Stimulated activated memory B cell treated with anti-CD40 and anti-IgM and Interleukin-4, amounts not matched to agents 10 μg/mL and 1 μg/mL and 100 μg/mL, for 72 hours (primary cell): ENCODE measurements at regions not wholly inside any gene's neighbourhood (a gene's known extent, or its start where the extent isn't known, plus 50 kb on each side); places are given as distances from the start of the nearest gene placed in this dataset.

Experiments
- ATAC-seq: fragments of 150-1000 bp; cut with Tn5 transposase; 2 replicates; pipeline ENCODE4 v1.10.0; 2021
- H3K27ac Mint-ChIP-seq: one replicate; pipeline ENCODE4 v1.8.0; 2022; ENCODE audit warnings: mild to moderate bottlenecking, mixed read lengths
- H3K27me3 Mint-ChIP-seq: one replicate; pipeline ENCODE4 v1.8.0; 2022; ENCODE audit warnings: mixed read lengths
- H3K36me3 Mint-ChIP-seq: one replicate; pipeline ENCODE4 v1.8.0; 2022; ENCODE audit warnings: mixed read lengths
- H3K4me1 Mint-ChIP-seq: one replicate; pipeline ENCODE4 v1.8.0; 2022; ENCODE audit warnings: mixed read lengths
- H3K4me3 Mint-ChIP-seq: one replicate; pipeline ENCODE4 v1.8.0; 2022; ENCODE audit warnings: mild to moderate bottlenecking, moderate library complexity, mixed read lengths
- H3K9me3 Mint-ChIP-seq: one replicate; pipeline ENCODE4 v1.8.0; 2022; ENCODE audit warnings: mixed read lengths

GRCh38 chr2:103959174-103960128, 894.5 kb upstream of the POU3F3 start:
- H3K27me3 Mint-ChIP-seq: no peaks in the 10 kb centered on the region
- H3K27ac Mint-ChIP-seq: no peak overlapping the region
- no peaks in the 10 kb centered on the region for H3K4me1 Mint-ChIP-seq
- H3K9me3 Mint-ChIP-seq: no peaks in the 10 kb centered on the region
- H3K4me3 Mint-ChIP-seq: no peak overlapping the region
- no peaks in the 10 kb centered on the region for H3K36me3 Mint-ChIP-seq
- ATAC-seq: no peak

GRCh38 chr2:103960129-103960513, 893.8 kb upstream of the POU3F3 start:
- Mint-ChIP-seq H3K9me3 (no peaks in the 10 kb centered on the region), H3K4me3 (no peak overlapping the region), H3K27me3 (no peaks in the 10 kb centered on the region), H3K4me1 (no peaks in the 10 kb centered on the region), H3K27ac (no peak overlapping the region), H3K36me3 (no peaks in the 10 kb centered on the region)
- no peak for ATAC-seq

- H3K27ac Mint-ChIP-seq: no peak overlapping the region
- no peaks in the 10 kb centered on the region for H3K4me1 Mint-ChIP-seq
- H3K27me3 Mint-ChIP-seq: no peaks in the 10 kb centered on the region
- H3K9me3 Mint-ChIP-seq: peaks cover 4% of the 10 kb centered on the region
- ATAC-seq: no peak
- H3K36me3 Mint-ChIP-seq: no peaks in the 10 kb centered on the region
- no peak overlapping the region for H3K4me3 Mint-ChIP-seq
Observed at GRCh38 chr2:103960951-103961350, 893.0 kb upstream of the POU3F3 start.

GRCh38 chr2:103961862-103962261, 892.1 kb upstream of the POU3F3 start:
- Mint-ChIP-seq H3K27ac (no peak overlapping the region), H3K36me3 (no peaks in the 10 kb centered on the region), H3K4me3 (no peak overlapping the region), H3K27me3 (no peaks in the 10 kb centered on the region), H3K4me1 (no peaks in the 10 kb centered on the region), H3K9me3 (peaks cover 4% of the 10 kb centered on the region)
- ATAC-seq: no peak

GRCh38 chr2:103962670-103963069, 891.2 kb upstream of the POU3F3 start:
- no peak for ATAC-seq
- Mint-ChIP-seq H3K27me3 (no peaks in the 10 kb centered on the region), H3K4me1 (no peaks in the 10 kb centered on the region), H3K27ac (no peak overlapping the region), H3K36me3 (no peaks in the 10 kb centered on the region), H3K4me3 (no peak overlapping the region), H3K9me3 (peaks cover 4% of the 10 kb centered on the region)

- Mint-ChIP-seq H3K27me3 (no peaks in the 10 kb centered on the region), H3K4me1 (no peaks in the 10 kb centered on the region), H3K9me3 (peaks cover 7% of the 10 kb centered on the region), H3K36me3 (no peaks in the 10 kb centered on the region), H3K4me3 (no peak overlapping the region), H3K27ac (no peak overlapping the region)
- ATAC-seq: no peak
Observed at GRCh38 chr2:103963146-103963725, 890.7 kb upstream of the POU3F3 start.

GRCh38 chr2:103977241-103977640, 876.7 kb upstream of the POU3F3 start:
- H3K36me3 Mint-ChIP-seq: no peaks in the 10 kb centered on the region
- no peak overlapping the region for H3K4me3 Mint-ChIP-seq
- H3K4me1 Mint-ChIP-seq: no peaks in the 10 kb centered on the region
- no peak for ATAC-seq
- H3K27ac Mint-ChIP-seq: no peak overlapping the region
- no peaks in the 10 kb centered on the region for H3K9me3 Mint-ChIP-seq
- no peaks in the 10 kb centered on the region for H3K27me3 Mint-ChIP-seq

- no peak for ATAC-seq
- H3K36me3 Mint-ChIP-seq: no peaks in the 10 kb centered on the region
- H3K27me3 Mint-ChIP-seq: no peaks in the 10 kb centered on the region
- no peak overlapping the region for H3K27ac Mint-ChIP-seq
- H3K4me3 Mint-ChIP-seq: no peak overlapping the region
- H3K9me3 Mint-ChIP-seq: no peaks in the 10 kb centered on the region
- H3K4me1 Mint-ChIP-seq: no peaks in the 10 kb centered on the region
Observed at GRCh38 chr2:103977668-103978067, 876.2 kb upstream of the POU3F3 start.

- no peaks in the 10 kb centered on the region for H3K9me3 Mint-ChIP-seq
- H3K4me1 Mint-ChIP-seq: no peaks in the 10 kb centered on the region
- no peak for ATAC-seq
- H3K4me3 Mint-ChIP-seq: no peak overlapping the region
- H3K36me3 Mint-ChIP-seq: no peaks in the 10 kb centered on the region
- H3K27me3 Mint-ChIP-seq: no peaks in the 10 kb centered on the region
- H3K27ac Mint-ChIP-seq: no peak overlapping the region
Observed at GRCh38 chr2:103980401-103980800, 873.5 kb upstream of the POU3F3 start.

GRCh38 chr2:103982691-103983090, 871.2 kb upstream of the POU3F3 start:
- ATAC-seq: no peak
- no peak overlapping the region for H3K27ac Mint-ChIP-seq
- no peak overlapping the region for H3K4me3 Mint-ChIP-seq
- H3K9me3 Mint-ChIP-seq: no peaks in the 10 kb centered on the region
- H3K36me3 Mint-ChIP-seq: no peaks in the 10 kb centered on the region
- no peaks in the 10 kb centered on the region for H3K27me3 Mint-ChIP-seq
- no peaks in the 10 kb centered on the region for H3K4me1 Mint-ChIP-seq

GRCh38 chr2:103986001-103986400, 867.9 kb upstream of the POU3F3 start:
- no peak overlapping the region for H3K27ac Mint-ChIP-seq
- no peak overlapping the region for H3K4me3 Mint-ChIP-seq
- no peaks in the 10 kb centered on the region for H3K4me1 Mint-ChIP-seq
- H3K9me3 Mint-ChIP-seq: no peaks in the 10 kb centered on the region
- H3K27me3 Mint-ChIP-seq: no peaks in the 10 kb centered on the region
- H3K36me3 Mint-ChIP-seq: no peaks in the 10 kb centered on the region
- ATAC-seq: no peak

GRCh38 chr2:103991591-103991990, 862.3 kb upstream of the POU3F3 start:
- H3K27ac Mint-ChIP-seq: no peak overlapping the region
- H3K9me3 Mint-ChIP-seq: no peaks in the 10 kb centered on the region
- H3K36me3 Mint-ChIP-seq: no peaks in the 10 kb centered on the region
- no peaks in the 10 kb centered on the region for H3K4me1 Mint-ChIP-seq
- no peaks in the 10 kb centered on the region for H3K27me3 Mint-ChIP-seq
- no peak for ATAC-seq
- H3K4me3 Mint-ChIP-seq: no peak overlapping the region

- H3K27me3 Mint-ChIP-seq: no peaks in the 10 kb centered on the region
- no peaks in the 10 kb centered on the region for H3K4me1 Mint-ChIP-seq
- no peak for ATAC-seq
- H3K4me3 Mint-ChIP-seq: no peak overlapping the region
- H3K9me3 Mint-ChIP-seq: peaks cover 15% of the 10 kb centered on the region
- H3K27ac Mint-ChIP-seq: no peak overlapping the region
- no peaks in the 10 kb centered on the region for H3K36me3 Mint-ChIP-seq
Observed at GRCh38 chr2:104004821-104005220, 849.1 kb upstream of the POU3F3 start.

GRCh38 chr2:104016801-104017200, 837.1 kb upstream of the POU3F3 start:
- ATAC-seq: no peak
- peaks cover 16% of the 10 kb centered on the region for H3K9me3 Mint-ChIP-seq

GRCh38 chr2:104023306-104023705, 830.6 kb upstream of the POU3F3 start:
- Mint-ChIP-seq H3K9me3 (no peaks in the 10 kb centered on the region), H3K4me3 (no peak overlapping the region), H3K27me3 (no peaks in the 10 kb centered on the region), H3K36me3 (no peaks in the 10 kb centered on the region), H3K27ac (no peak overlapping the region), H3K4me1 (no peaks in the 10 kb centered on the region)
- no peak for ATAC-seq

More at GRCh38 chr2:104016801-104017200, 837.1 kb upstream of the POU3F3 start:
- Mint-ChIP-seq H3K36me3 (no peaks in the 10 kb centered on the region), H3K27ac (no peak overlapping the region), H3K4me3 (no peak overlapping the region), H3K27me3 (no peaks in the 10 kb centered on the region), H3K4me1 (no peaks in the 10 kb centered on the region)

GRCh38 chr2:104023765-104024164, 830.1 kb upstream of the POU3F3 start:
- Mint-ChIP-seq H3K4me1 (no peaks in the 10 kb centered on the region), H3K36me3 (no peaks in the 10 kb centered on the region), H3K4me3 (no peak overlapping the region), H3K9me3 (no peaks in the 10 kb centered on the region), H3K27ac (no peak overlapping the region), H3K27me3 (no peaks in the 10 kb centered on the region)
- no peak for ATAC-seq
